SK-N-MC (cell line): ENCODE measurements at regions not wholly inside any gene's neighbourhood (a gene's known extent, or its start where the extent isn't known, plus 50 kb on each side); places are given as distances from the start of the nearest gene placed in this dataset.

Source experiments
- EZH2 ChIP-seq: fragments of 200-600 bp; sonication (generic); IDR thresholded peaks from one replicate; pipeline ENCODE4 v1.6.1; 2017; ENCODE audit warnings: antibody characterized with exemption
- FOXP2 ChIP-seq: optimal IDR thresholded peaks from 2 replicates; pipeline ENCODE3; 2011; ENCODE audit warnings: mild to moderate bottlenecking, moderate library complexity; ENCODE audit not compliant: insufficient read depth; ENCODE audit errors: extremely low read length, control extremely low read depth
- POLR2AphosphoS5 ChIP-seq: IDR thresholded peaks from 2 replicates; pipeline ENCODE4 v1.6.1; 2012; ENCODE audit warnings: mild to moderate bottlenecking, low read depth, low read length, borderline replicate concordance

DNA sequence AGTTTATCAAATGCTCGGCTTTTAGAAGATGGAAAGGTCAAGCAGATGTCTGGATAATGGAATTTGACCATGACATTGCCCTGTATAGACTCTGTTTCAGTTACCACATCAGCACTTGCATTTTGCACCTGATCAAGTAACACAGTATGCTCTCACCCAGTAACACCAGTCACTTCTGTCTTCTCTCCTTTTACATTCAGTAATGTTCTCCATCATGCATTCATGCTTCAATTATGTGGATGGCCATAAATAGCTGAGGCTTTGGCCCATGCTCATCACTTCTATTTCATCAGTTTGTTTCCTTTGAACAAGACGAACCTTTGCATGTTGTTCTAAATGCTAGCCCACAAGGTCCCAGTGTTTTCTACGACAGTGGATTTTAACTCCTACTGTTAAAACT is 322.9 kb upstream of the ACVR2A start:
- TF ChIP-seq EZH2 (no peak), POLR2AphosphoS5 (no peak), FOXP2 (no peak)
